ENCODE measurements at regions not wholly inside any gene's neighbourhood (a gene's known extent, or its start where the extent isn't known, plus 50 kb on each side); places are given as distances from the start of the nearest gene placed in this dataset.
"Not testable (repeated sequence)": the region's sequence is repeated elsewhere in the genome, so short reads cannot be mapped to it uniquely, and the experiment has no call there.

DNA sequence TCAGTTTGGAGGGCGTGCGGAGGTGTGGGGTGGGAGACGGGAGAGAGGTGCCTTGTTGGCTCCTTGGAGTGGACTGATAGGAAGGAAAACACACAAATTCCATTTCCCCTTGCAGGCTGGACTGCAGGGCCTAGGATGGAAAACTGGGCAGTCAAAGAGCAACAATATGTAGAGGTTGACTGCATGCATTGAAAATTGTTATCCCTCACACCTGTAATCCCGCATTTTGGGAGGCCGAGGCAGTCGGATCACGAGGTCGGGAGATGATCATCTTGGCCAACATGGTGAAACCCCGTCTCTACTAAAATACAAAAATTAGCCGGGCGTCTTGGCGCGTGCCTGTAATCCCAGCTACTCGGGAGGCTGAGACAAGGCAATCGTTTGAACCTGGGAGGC, 128.2 kb downstream of the PPIAL4G start:
- DNase-seq, result no peak

GRCh38 chr1:148354284-148354912, 128.7 kb downstream of the PPIAL4G start:
- DNase-seq, result no peak

- DNase-seq, result peak; percentile 79
These were observed 129.4 kb downstream of the PPIAL4G start for GRCh38 chr1:148353461-148354283.

DNA sequence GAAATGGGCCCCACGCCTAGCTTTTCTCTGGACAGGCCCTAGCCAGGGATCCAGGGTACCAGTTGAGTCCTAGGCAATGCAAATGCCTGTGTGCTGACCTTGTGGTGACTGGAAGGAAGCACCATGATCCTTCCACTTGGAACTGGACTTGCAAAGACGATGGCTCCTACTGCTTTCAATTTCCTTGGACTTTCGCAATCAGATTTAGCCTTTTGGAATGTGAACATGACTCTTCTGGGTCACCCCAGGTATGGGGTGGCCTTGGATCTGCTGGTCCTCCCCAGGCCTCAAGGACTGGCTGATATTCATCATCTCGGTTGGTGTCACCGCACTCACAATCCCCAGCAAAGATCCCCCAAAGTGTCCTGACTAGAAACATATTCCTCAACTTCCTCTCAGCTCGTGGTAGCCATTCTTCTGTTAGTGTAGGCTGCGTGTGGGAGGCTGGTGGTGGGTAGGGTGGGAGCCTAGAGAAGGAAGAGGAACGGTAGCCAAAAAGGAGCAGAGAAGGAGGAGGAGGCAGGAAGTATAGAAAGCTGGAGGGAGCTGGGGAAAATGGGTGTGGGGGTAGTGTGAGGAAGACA, 130.5 kb downstream of the PPIAL4G start:
- DNase-seq, result no peak

GRCh38 chr1:148347781-148348180, 135.3 kb downstream of the PPIAL4G start:
- DNase-seq, result no peak

DNA sequence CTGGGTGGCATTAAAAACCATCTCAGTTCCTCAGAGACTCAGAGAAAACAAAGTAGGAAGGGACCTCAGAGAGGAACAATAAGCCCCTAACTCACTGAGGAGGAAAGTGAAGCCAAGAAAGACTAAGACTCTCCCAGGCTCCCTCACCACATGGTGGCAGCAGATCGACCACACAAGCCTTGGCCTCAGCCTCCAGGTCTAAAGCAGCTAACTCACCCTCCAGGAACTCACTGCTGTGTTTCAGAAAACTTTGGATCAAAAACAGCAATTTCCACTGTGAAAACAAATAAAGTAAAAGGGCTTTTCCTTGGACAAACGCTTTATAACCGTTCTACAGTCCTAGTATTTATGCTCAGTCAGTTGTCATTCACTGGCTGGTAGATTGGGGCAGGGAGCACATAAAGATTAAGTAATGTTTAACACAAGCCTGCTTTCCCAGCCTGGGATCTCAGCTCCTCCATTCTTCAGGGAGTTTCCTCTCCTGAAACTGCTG, 137.4 kb downstream of the PPIAL4G start:
- peak; percentile 24 for DNase-seq

DNA sequence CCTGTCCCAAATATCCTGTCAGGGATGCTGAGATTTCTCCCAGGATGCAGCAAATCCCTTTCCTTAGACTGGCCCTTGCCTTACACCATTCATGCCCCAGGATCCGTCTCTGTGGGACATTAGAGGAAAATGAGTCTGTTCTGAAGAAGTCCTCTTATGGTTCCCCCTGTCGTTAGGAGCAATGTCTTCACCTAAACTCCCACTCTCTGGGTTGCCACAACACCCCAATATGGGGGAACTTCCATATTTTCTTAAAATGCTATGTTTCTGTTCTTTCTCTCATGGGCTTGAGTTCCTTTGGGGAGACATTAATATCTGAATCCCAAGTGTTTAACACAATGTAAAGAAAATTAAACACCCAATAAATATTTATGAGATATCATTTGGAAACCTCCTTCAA, 138.5 kb downstream of the PPIAL4G start:
- DNase-seq, result not testable (repeated sequence)

DNA sequence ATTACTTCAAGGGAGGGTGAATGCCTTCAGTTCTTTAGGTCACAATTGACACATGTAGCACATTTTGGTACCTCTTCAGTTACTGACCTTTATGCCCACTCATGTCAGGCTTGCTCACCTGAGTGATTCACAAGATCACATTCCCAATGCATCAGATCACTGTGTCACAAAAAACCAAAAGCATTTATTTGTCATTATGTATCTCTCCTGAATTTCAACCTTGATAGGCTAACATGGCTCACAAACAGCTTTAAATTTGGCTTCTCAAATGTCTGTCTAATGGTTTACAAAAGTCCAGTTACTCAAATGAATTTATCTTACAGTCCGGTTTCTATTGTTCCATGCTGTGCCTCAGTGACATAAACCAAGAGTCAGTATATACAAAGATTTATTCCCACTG, 141.4 kb downstream of the PPIAL4G start:
- DNase-seq, result not testable (repeated sequence)

- not testable (repeated sequence) for DNase-seq
These were observed 146.8 kb downstream of the PPIAL4G start for GRCh38 chr1:148336121-148336918.

- DNase-seq, result peak; percentile 94
These were observed 148.6 kb downstream of the PPIAL4G start for GRCh38 chr1:148334339-148335130.

- DNase-seq, result no peak
These were observed 149.2 kb downstream of the PPIAL4G start for GRCh38 chr1:148333875-148334338.

- no peak for DNase-seq
These were observed 154.2 kb downstream of the PPIAL4G start for GRCh38 chr1:148328884-148329283.

GRCh38 chr1:148325031-148325430, 158.1 kb downstream of the PPIAL4G start:
- not testable (repeated sequence) for DNase-seq

DNA sequence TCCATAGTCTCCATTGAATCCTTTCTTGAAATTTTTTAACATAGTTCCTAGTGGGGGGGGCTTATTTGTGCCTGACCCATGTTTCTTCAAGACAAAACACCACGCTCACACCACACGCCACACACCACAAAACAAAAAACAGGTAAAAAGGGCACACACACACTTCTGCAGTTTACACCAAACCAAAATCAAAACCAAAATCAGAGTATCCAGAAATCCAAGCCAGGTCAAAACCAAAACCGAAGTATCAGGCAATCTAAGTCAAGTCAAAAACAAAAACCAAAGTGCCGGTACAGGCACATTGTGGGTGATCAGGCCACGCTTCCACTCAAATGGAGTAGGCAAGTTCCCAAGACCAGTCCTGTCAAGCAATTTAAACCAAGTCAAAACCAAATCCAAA, 158.6 kb downstream of the PPIAL4G start:
- not testable (repeated sequence) for DNase-seq

DNA sequence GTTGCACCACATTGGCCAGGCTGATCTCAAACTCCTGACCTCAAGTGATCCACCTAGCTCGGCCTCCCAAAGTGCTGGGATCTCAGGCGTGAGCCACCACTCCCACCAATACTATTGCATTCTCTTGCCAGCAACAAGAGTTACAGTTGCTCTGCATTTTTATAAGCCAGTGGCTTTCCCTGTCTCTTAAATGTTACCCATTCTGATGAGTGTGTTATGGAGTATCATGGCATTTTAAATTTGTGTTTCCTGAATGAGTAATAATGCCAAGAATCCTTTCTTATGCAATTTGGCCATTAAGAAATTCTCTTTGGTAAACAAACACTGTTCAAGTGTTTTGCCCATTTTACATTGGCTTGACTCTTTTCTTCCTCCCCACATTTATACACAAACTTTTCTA, 163.0 kb downstream of the PPIAL4G start:
- DNase-seq, result not testable (repeated sequence)

DNA sequence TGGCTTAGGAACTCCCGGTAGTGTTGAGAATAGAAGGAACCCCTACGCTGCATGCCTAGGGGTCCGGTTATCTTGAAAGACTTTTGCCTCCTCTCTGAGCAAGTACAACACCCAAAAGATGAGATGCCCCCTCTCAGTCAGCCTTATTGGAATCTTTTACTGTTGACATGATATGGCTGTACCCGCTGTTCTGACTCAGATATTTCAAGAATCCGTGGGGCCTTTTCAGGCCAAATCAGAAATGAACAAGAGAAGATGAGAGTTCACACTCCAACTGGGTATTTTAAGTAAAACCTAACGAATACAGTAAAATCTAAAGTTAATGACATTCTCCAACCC, 164.2 kb downstream of the PPIAL4G start:
- no peak for DNase-seq

GRCh38 chr1:148318123-148318903, 164.8 kb downstream of the PPIAL4G start:
- DNase-seq, result no peak

DNA sequence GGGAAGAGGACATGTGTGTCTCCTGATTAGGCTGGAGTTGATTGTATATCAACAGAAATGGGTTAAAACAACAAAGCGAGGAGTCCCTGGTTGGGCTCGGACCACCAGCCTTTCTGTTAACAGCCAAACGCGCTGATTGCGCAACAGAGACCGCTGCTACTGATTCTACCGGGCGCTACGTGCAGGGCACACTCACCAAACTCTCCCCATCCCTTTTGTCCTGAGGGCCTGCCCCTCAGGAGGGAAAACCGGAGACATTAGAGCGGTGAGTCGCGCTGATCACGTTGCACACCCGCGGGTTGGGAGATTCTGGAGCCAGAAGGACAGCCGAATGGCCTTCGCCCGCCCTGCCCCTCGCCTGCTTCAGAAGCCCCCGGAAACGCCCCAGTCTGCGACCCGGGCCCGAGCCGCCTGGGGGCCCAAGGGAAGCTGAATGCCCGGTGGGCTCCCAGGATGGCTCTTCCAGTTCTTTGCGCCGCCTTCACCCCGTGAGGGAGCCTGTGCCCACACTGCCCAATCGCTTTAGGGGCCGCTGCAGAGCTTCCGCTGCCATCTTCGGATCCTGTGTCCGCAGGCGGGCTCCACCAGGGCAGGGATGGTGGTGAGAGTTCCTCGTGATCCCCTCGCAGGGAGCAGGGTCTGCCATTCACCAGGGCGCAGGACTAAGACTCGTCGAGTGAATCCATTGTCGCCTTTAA, 165.4 kb upstream of the NBPF11 start:
- DNase-seq, result no peak

- no peak for DNase-seq
These were observed 163.2 kb upstream of the NBPF11 start for GRCh38 chr1:148315071-148315811.

DNA sequence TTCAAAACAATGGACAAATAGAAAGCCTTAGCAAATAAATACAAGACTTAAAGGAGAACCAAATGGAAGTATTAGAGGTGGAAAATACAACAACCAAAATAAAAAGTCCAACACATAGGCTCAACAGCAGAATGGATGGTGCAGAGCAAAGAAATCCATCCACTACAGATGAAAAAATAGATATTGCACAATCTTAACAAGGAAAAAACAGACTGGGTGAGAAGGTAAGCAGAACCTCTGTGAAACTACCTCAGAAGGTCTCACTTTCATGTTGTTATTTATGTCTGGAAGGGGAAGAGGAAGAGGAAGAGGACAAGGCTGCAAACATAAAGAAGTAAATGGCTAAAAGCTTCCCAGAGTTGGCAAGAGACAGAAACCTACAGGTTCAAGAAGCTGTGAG, 158.7 kb upstream of the NBPF11 start:
- no peak for DNase-seq
